Naive thymus-derived CD8-positive, alpha-beta T cell (primary cell): ENCODE measurements at regions not wholly inside any gene's neighbourhood (a gene's known extent, or its start where the extent isn't known, plus 50 kb on each side); places are given as distances from the start of the nearest gene placed in this dataset.
A peak's percentile ranks its signal among the peaks of the same experiment; 100 is the strongest.

Experiments used
- ATAC-seq, 2 donors: fragments of 150-1000 bp; cut with Tn5 transposase in 1 of 2; sonication (Bioruptor Pico), chemical (Tn5 transposase) in 1 of 2; 1 replicate in 1 of 2; 2 replicates in 1 of 2; pipeline ENCODE4 v1.10.0; 2021; ENCODE audit warnings: mild to moderate bottlenecking in 2 of 2, moderate library complexity in 2 of 2
- POLR2A ChIA-PET: fragments of 350-600 bp; sonication (Branson Sonifier 250); formaldehyde crosslinking; loops from one replicate; lab custom pipeline; 2021; ENCODE audit warnings: antibody characterized with exemption; lab: Charles Lee
- DNase-seq, 10 donors: peaks; one replicate each; pipeline versions ENCODE4 v3.0.0 to v3.0.0-alpha.2; 2020 to 2022
- H3K27ac Mint-ChIP-seq, 10 donors: one replicate each; pipeline ENCODE4 v1.8.0; 2020 to 2022; ENCODE audit warnings: mild to moderate bottlenecking in 10 of 10, mixed read lengths in 10 of 10, moderate library complexity in 4 of 10, inconsistent platforms in 1 of 10
- H3K27me3 Mint-ChIP-seq, 5 donors: one replicate each; pipeline ENCODE4 v1.8.0; 2021 to 2022; ENCODE audit warnings: mixed read lengths in 5 of 5
- H3K36me3 Mint-ChIP-seq, 3 donors: one replicate each; pipeline ENCODE4 v1.8.0; 2020 to 2022; ENCODE audit warnings: mixed read lengths in 3 of 3, mild to moderate bottlenecking in 2 of 3, inconsistent platforms in 1 of 3
- H3K4me1 Mint-ChIP-seq, 4 donors: one replicate each; pipeline ENCODE4 v1.8.0; 2021 to 2022; ENCODE audit warnings: mixed read lengths in 4 of 4
- H3K4me3 Mint-ChIP-seq, 10 donors: one replicate each; pipeline ENCODE4 v1.8.0; 2020 to 2022; ENCODE audit warnings: mild to moderate bottlenecking in 10 of 10, mixed read lengths in 10 of 10, moderate library complexity in 6 of 10, inconsistent platforms in 1 of 10
- H3K9me3 Mint-ChIP-seq, 9 donors: one replicate each; pipeline ENCODE4 v1.8.0; 2020 to 2022; ENCODE audit warnings: mixed read lengths in 9 of 9, mild to moderate bottlenecking in 3 of 9, inconsistent platforms in 1 of 9, moderate library complexity in 1 of 9

DNA sequence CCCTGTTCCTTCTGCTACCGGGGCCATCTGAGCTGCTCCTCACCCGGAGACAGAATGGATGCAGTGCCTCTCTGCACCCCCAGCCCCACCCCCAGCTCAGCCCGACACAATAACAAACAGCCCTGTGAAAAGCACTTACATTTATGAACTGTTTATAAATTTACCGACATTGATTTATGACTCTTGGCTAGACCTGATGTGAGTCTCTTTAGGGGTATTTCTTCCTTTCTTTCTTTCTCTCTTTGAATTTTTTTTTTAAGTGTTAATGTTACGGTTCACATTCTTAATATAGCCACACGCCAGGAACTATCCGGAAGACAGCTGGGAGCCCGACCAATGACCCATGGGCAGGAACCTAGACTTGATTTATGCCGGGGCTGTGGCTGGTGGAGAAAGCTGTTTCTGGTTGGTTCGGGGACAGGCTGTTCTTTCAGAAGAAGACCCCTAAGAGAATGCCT, 266.3 kb downstream of the CDC5L start:
- ATAC-seq (no peak), DNase-seq (no peak)
- Mint-ChIP-seq H3K4me3 (no peak overlapping the region), H3K36me3 (no peaks in the 10 kb centered on the region), H3K27ac (no peak overlapping the region), H3K9me3 (peaks cover 0 to 4% (median 0%) of the 10 kb centered on the region in 9 donors), H3K4me1 (peaks cover 4 to 13% (median 8%) of the 10 kb centered on the region in 4 donors), H3K27me3 (peaks cover 0 to 7% (median 5%) of the 10 kb centered on the region in 5 donors)
- POLR2A ChIA-PET = interaction anchor here (1.4 kb wide), 1 partner anchor 1061 kb away, joined by 3 read pairs; no protein-coding TSS in a partner anchor

DNA sequence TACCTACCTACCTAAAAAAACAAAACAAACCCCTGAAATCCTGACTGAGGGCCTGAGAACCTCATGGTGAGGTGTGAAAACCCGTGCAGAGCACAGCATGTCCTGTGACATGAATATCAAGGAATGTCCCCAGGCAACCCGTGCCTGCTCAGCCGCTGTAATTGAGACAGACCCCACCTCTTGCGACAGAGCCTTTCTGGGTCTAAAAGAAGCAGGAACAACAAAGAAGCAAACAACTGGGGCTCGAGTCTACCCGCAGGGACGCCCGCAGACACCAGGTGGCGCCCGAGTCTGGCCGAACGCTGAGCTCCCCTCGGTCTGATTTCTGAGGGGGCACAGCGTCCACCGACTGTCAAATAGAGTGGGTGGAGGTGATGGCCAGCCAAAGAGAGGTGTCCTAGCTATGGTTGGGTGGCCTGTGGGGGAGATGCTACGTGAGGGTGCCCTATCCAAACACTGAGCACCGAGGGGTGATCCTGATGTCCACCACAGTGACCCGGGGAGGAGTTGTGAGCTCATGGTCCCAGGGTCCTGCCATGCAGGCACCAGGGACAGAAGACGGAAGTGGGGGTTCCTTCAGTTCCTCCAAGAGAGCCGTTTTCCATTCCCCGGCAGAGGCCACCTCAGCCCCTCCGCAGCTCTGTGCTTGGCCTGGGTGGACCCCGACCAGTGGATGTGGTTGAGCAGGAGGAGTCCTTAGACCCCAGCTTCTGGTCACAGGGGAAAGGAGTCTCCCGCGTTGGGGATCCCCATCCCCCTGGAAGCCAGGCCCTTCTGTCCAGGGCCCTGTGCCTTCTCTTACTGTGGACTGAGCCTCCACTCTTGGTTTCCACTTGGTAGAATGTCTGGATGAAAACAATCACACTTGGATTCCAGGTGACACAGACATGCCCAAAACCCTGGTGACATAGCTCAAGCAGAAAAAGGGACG, 268.2 kb downstream of the CDC5L start:
- peak; percentile 55 to 84 (median 77) for DNase-seq
- Mint-ChIP-seq H3K36me3 (no peaks in the 10 kb centered on the region), H3K9me3 (peaks cover 0 to 3% (median 0%) of the 10 kb centered on the region in 9 donors), H3K27me3 (peaks cover 0 to 7% (median 4%) of the 10 kb centered on the region in 5 donors), H3K27ac (peak overlapping the region; percentile 24 to 94 (median 86)), H3K4me3 (peak overlapping the region in 9 of 10 donors; percentile 0 to 79 (median 59)), H3K4me1 (peaks cover 4 to 13% (median 8%) of the 10 kb centered on the region in 4 donors)
- POLR2A ChIA-PET = interaction anchor here (0.6 to 1.4 kb wide), 7 partner anchors 13 to 1059 kb away, joined by 3 to 6 read pairs (median 4); partner anchors contain the start of gene SUPT3H
- ATAC-seq = peak; percentile 86 to 94

DNA sequence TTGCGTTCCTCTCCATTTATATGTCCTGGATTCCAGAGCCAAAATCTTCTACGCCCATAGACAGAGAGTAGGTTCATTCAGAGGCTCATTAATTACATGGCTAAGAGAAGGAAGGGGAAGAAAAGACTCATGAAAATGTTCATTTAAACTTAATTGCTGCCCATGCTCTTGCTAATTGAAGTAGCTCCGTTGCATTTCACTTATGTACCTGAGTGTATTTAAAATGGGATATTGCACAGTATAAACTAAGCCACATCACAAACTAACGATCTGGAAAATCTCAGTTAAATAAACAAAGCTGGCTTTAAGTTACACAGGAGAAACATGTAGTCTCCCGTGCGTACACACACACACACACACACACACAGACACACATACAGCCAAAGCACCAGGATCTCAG, 269.2 kb downstream of the CDC5L start:
- Mint-ChIP-seq H3K27me3 (peaks cover 0 to 7% (median 1%) of the 10 kb centered on the region in 5 donors), H3K4me3 (peak overlapping the region in 1 of 10 donors; percentile 8), H3K36me3 (no peaks in the 10 kb centered on the region), H3K27ac (peak overlapping the region in 1 of 10 donors; percentile 20), H3K4me1 (peaks cover 4 to 13% (median 8%) of the 10 kb centered on the region in 4 donors), H3K9me3 (peaks cover 0 to 3% (median 0%) of the 10 kb centered on the region in 9 donors)
- DNase-seq = no peak
- POLR2A ChIA-PET = interaction anchor here (0.8 to 0.9 kb wide), 2 partner anchors 721 to 1058 kb away, joined by 3 to 5 read pairs; partner anchors contain the start of gene SUPT3H
- ATAC-seq = no peak

DNA sequence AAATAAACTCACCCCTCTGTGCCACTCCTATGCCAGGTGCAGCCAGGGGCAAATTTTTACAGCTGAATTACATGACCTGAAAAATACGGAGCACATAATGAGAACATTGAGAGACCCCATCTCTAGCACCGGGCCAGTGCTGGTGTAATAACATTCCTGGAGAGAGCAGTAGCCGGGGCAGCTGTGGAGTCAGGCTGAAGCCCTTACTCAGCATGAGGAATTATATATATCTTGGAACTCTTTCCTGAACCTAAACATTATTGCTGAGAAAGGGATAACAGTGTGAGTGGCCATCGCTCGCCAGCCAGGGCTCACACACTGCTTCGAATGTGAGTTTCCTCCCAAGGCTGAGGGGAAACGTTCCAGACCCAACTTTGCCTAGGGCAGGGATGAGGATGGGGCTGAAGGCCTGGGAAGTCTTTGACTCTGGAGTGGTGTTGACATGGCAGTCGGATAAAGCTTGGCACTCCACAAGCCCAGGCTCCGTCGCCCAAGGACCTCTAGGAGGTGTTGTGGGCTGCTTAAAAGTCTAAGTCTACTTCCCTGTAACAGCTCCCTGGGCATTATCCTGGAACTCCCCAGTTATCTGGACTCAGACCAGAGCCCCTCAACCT, 269.8 kb downstream of the CDC5L start:
- peaks cover 0 to 3% (median 0%) of the 10 kb centered on the region in 9 donors for H3K9me3 Mint-ChIP-seq
- POLR2A ChIA-PET = interaction anchor here (0.5 to 0.9 kb wide), 2 partner anchors 210 to 1057 kb away, joined by 3 read pairs; no protein-coding TSS in a partner anchor
- no peaks in the 10 kb centered on the region for H3K36me3 Mint-ChIP-seq
- DNase-seq (no peak), ATAC-seq (no peak)
- H3K4me3 Mint-ChIP-seq = no peak overlapping the region
- H3K4me1 Mint-ChIP-seq = peaks cover 4 to 13% (median 8%) of the 10 kb centered on the region in 4 donors
- no peak overlapping the region for H3K27ac Mint-ChIP-seq
- H3K27me3 Mint-ChIP-seq = peaks cover 0 to 7% (median 1%) of the 10 kb centered on the region in 5 donors

DNA sequence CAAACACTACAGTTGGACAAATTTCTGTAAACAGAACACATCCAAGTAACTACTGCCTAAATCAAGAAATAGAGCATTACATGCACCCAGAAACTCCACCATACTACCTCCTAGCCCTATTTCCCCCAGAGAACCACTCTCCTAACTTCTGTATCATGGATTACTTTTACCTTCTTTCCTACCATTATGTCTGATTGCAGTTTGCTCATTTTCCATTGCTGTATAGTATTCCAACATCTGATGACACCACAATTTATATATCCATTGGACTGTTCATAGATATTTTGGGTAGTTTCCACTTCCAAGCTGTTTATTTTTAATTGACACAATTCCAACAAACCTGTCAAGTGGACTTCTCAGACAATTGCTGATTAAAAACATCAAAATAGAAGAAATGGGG, 271.1 kb downstream of the CDC5L start:
- POLR2A ChIA-PET = interaction anchor here (0.8 kb wide), 1 partner anchor 762 kb away, joined by 3 read pairs; no protein-coding TSS in a partner anchor
- Mint-ChIP-seq H3K27me3 (peaks cover 0 to 3% (median 0%) of the 10 kb centered on the region in 5 donors), H3K9me3 (peaks cover 0 to 3% (median 0%) of the 10 kb centered on the region in 9 donors), H3K4me1 (peaks cover 6 to 12% (median 8%) of the 10 kb centered on the region in 4 donors), H3K27ac (no peak overlapping the region), H3K4me3 (no peak overlapping the region), H3K36me3 (no peaks in the 10 kb centered on the region)
- ATAC-seq = no peak
- no peak for DNase-seq

DNA sequence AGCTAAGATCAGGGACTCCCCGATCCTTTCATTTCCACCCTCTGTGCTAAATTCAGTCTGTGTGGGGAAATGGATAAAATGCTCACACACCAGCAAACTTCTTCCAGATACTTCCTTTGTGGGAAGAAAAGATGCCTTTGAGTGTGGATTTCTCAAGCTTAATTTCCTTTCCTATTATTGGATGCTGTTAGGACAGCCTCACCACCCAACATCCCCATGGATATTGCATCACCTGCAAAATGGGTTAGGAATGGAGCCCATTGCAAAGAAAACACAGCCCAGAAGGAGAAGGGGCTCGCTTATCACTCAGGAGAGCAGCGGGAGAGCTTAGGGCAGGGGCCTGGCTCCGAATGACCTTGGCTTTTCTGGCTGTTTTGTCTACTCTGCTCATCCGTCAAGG, 272.2 kb downstream of the CDC5L start:
- no peak for DNase-seq

DNA sequence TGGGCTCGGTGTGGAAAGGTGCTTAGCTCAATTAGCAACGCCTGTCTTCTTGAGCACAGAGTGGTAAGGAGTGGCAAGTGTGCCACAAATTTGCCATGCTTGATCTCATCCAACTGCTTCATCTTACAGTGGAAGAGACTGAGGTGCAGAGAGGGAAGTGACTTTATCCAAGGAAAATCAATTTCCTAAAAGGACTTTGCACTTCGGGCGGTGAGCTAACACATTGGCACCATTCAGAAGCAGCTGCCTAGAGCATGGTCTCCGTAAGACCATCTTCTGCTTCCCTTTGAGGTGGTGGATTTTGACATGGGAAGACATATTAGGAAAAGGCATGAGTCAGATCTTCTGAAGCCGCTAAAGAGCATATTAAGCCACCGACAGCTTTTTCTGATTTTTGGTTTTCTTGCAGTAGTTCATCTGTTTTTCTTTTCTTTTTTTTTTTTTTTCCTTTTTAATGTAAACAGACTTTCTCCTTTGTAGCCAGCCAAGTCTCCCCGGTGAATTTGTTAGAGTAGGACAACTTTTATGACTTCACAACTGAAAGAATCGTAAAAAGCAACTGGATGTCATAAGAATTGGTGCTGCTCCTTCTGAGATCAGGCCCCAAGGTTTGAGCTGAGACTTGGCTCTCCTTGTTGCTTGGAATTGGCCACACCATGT, 273.2 kb downstream of the CDC5L start:
- Mint-ChIP-seq H3K27ac (peak overlapping the region in 1 of 10 donors; percentile 12), H3K9me3 (peaks cover 0 to 3% (median 0%) of the 10 kb centered on the region in 9 donors), H3K4me1 (peaks cover 0 to 3% (median under 1%) of the 10 kb centered on the region in 4 donors), H3K4me3 (no peak overlapping the region), H3K36me3 (no peaks in the 10 kb centered on the region), H3K27me3 (no peaks in the 10 kb centered on the region)
- DNase-seq = no peak
- POLR2A ChIA-PET = no interaction called here
- no peak for ATAC-seq

More for the DNA sequence above, 272.2 kb downstream of the CDC5L start:
- Mint-ChIP-seq H3K9me3 (peaks cover 0 to 3% (median 0%) of the 10 kb centered on the region in 9 donors), H3K36me3 (no peaks in the 10 kb centered on the region), H3K4me1 (peaks cover 7 to 8% (median 8%) of the 10 kb centered on the region in 4 donors), H3K27ac (no peak overlapping the region), H3K27me3 (no peaks in the 10 kb centered on the region), H3K4me3 (no peak overlapping the region)
- ATAC-seq = no peak
- POLR2A ChIA-PET = no interaction called here

DNA sequence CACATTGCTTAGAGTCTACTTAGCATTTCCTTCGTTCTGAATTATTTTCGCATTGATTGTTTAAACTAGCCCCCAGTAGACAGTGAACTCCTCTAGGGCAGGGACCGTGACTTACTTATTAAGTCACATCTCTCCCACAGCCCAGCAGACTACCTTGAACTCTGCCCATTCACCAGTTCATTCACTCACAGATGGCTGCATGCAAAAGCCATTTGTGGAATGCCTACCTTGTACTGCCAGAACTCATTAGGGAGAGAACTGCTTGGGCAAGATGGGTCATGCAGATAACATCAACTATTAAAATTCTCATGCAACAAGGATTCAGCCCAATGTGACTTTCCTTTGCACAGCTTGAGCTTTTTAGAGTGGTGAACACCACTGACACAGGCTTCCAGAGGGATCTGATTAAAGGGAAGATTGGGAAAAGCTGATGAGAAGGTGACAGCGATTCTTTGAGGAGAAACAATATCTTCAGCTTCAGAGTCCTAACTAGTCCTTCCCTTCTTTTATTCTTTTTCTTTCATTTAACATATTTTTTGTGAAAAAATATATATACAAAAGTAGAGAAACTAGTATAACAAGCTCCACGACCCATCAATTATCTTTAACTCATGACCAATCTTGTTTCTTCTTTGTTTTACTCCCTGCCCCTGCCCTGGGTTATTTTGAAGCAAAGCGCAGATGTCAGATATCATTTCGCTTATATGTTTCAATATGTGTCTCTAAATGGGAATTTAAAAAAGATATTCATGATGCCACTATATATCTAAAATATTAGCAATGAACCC, 273.9 kb downstream of the CDC5L start:
- Mint-ChIP-seq H3K27me3 (no peaks in the 10 kb centered on the region), H3K27ac (no peak overlapping the region), H3K36me3 (no peaks in the 10 kb centered on the region), H3K4me3 (no peak overlapping the region), H3K9me3 (peaks cover 0 to 3% (median 0%) of the 10 kb centered on the region in 9 donors), H3K4me1 (peaks cover 0 to 3% (median 0%) of the 10 kb centered on the region in 4 donors)
- DNase-seq (no peak), ATAC-seq (no peak)
- POLR2A ChIA-PET = no interaction called here

DNA sequence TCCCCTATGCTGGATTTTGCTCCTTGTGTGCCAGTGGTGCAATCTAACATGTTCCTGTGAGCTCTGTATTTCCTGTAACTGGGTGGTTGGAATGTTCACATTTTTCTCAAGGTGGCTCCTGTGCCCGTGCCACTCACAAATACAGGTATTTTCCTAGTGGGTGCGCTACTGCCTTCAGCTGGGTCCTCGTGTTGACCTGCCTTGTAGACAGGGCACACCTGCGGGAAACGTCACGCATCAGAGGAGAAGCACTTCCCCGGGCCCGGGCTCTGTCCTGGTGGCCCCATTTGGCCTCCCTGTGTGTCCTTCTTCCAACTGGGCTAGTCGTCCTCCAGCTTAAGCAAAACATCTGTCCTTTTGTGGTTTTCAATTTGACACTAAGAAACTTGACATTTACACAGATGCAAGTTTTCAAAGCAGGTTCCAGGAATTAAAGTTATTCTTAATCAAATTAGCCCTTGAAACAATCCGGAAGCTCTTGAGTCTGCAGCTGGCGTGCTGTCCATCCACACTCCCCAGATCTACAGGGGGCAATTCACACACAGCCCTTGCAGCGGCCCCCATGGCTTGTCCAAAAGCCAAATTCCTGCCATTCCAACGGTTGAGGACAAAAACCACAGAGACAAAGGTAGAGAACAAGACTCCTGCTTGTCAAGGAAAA, 275.1 kb downstream of the CDC5L start:
- POLR2A ChIA-PET = interaction anchor here (0.6 kb wide), 1 partner anchor 9 kb away, joined by 5 read pairs; no protein-coding TSS in a partner anchor
- H3K36me3 Mint-ChIP-seq = no peaks in the 10 kb centered on the region
- H3K4me3 Mint-ChIP-seq = no peak overlapping the region

DNA sequence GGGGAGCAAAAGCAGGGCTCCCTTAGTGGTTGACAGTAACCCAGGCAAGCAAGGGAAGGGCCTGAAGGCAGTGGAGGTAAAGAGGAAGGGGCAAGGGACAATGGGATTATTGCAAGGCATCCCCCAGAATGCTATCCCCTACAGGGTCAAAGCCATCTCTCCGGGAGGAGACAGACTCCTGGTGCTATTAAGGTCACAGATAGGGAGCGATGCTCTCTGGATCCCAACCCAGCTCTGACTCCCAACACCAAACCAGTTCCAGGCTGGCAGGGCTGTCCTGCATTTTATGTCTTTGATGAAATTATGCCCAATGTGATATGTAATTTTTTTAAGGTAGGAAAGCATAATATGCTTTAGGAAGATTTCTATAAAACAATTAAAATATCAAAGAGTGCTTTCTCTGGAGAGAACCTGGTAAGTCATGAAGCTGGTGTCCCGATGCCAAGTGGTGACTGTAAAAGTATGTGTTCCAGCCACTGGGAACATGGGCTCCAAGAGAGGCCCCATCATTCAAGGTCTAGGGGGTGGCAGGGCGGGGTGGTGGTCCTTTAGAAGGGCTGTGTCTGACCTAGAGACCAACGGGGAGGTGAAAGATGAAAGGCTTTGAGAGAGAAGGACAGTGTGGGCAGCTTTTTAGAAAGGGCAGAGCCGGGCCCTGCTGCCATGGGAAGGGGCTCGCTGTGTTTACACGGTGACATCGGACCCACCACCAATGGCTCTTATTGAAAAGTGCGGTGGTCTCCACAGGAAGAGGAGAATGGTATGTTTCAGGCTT, 276.5 kb downstream of the CDC5L start:
- DNase-seq (no peak), ATAC-seq (no peak)
- Mint-ChIP-seq H3K4me3 (no peak overlapping the region), H3K27me3 (no peaks in the 10 kb centered on the region), H3K27ac (peak overlapping the region in 2 of 10 donors; percentile 73 to 87), H3K36me3 (no peaks in the 10 kb centered on the region), H3K9me3 (no peaks in the 10 kb centered on the region), H3K4me1 (peaks cover 0 to 10% (median 6%) of the 10 kb centered on the region in 4 donors)
- POLR2A ChIA-PET = interaction anchor here (0.6 kb wide), 1 partner anchor 359 kb away, joined by 4 read pairs; no protein-coding TSS in a partner anchor

More for the DNA sequence above, 275.1 kb downstream of the CDC5L start:
- no peak overlapping the region for H3K27ac Mint-ChIP-seq
- peaks cover 0 to 3% (median 0%) of the 10 kb centered on the region in 4 donors for H3K4me1 Mint-ChIP-seq
- no peaks in the 10 kb centered on the region for H3K27me3 Mint-ChIP-seq
- ATAC-seq = no peak
- peaks cover 0 to 3% (median 0%) of the 10 kb centered on the region in 9 donors for H3K9me3 Mint-ChIP-seq
- DNase-seq = no peak
